ENCODE measurements at regions not wholly inside any gene's neighbourhood (a gene's known extent, or its start where the extent isn't known, plus 50 kb on each side); places are given as distances from the start of the nearest gene placed in this dataset.
"Not testable (repeated sequence)": the region's sequence is repeated elsewhere in the genome, so short reads cannot be mapped to it uniquely, and the experiment has no call there.

- Histone ChIP-seq H4K20me1 (ENCODE audit: insufficient read depth, low read length) (no peaks in the 10 kb centered on the region), H3K79me2 (ENCODE audit: insufficient read depth, low read length) (no peaks in the 10 kb centered on the region), H3K9me2 (ENCODE audit: low read depth, low read length) (no peaks in the 10 kb centered on the region), H3K4me1 (ENCODE audit: insufficient read depth, low read length, severe bottlenecking) (no peaks in the 10 kb centered on the region), H3K4me2 (ENCODE audit: low read length) (no peak overlapping the region), H3K9ac (ENCODE audit: low read length) (no peak overlapping the region), H3K27ac (ENCODE audit: low read depth, low read length, poor library complexity, severe bottlenecking) (no peak overlapping the region), H3K9me3 (ENCODE audit: low read length) (no peaks in the 10 kb centered on the region), H2AFZ (ENCODE audit: low read length) (no peak overlapping the region), H3K36me3 (ENCODE audit: insufficient read depth, low read length) (no peaks in the 10 kb centered on the region), H3K27me3 (ENCODE audit: insufficient read depth, low read length) (no peaks in the 10 kb centered on the region), H3K4me3 (ENCODE audit: low read depth, low read length, poor library complexity, severe bottlenecking) (no peak overlapping the region), H3F3A (ENCODE audit: insufficient read depth, low read length) (no peaks in the 10 kb centered on the region)
- TF ChIP-seq CTCF (IDR thresholded peaks at IDR 0.05; ENCODE audit: low read length) (no peak), EZH2 (IDR thresholded peaks at IDR 0.05; ENCODE audit: borderline replicate concordance, low read length) (no peak)
These were observed 181.9 kb upstream of the DTNA start for GRCh38 chr18:34528177-34528576.

- H3K4me1 ChIP-seq (ENCODE audit: insufficient read depth, low read length, severe bottlenecking), result no peaks in the 10 kb centered on the region
- TF ChIP-seq CTCF (IDR thresholded peaks at IDR 0.05; ENCODE audit: low read length), result no peak
- TF ChIP-seq EZH2 (IDR thresholded peaks at IDR 0.05; ENCODE audit: borderline replicate concordance, low read length), result no peak
- no peak overlapping the region for H3K4me2 ChIP-seq (ENCODE audit: low read length)
- H3K9me3 ChIP-seq (ENCODE audit: low read length), result no peaks in the 10 kb centered on the region
- H3K79me2 ChIP-seq (ENCODE audit: insufficient read depth, low read length), result no peaks in the 10 kb centered on the region
- H3K27me3 ChIP-seq (ENCODE audit: insufficient read depth, low read length), result no peaks in the 10 kb centered on the region
- H3K36me3 ChIP-seq (ENCODE audit: insufficient read depth, low read length), result no peaks in the 10 kb centered on the region
- H3K4me3 ChIP-seq (ENCODE audit: low read depth, low read length, poor library complexity, severe bottlenecking), result no peak overlapping the region
- no peak overlapping the region for H3K9ac ChIP-seq (ENCODE audit: low read length)
- no peak overlapping the region for H2AFZ ChIP-seq (ENCODE audit: low read length)
- H4K20me1 ChIP-seq (ENCODE audit: insufficient read depth, low read length), result no peaks in the 10 kb centered on the region
- no peak overlapping the region for H3K27ac ChIP-seq (ENCODE audit: low read depth, low read length, poor library complexity, severe bottlenecking)
- no peaks in the 10 kb centered on the region for H3K9me2 ChIP-seq (ENCODE audit: low read depth, low read length)
- no peaks in the 10 kb centered on the region for H3F3A ChIP-seq (ENCODE audit: insufficient read depth, low read length)
These were observed 180.5 kb upstream of the DTNA start for GRCh38 chr18:34529358-34530335.

- no peaks in the 10 kb centered on the region for H3K79me2 ChIP-seq (ENCODE audit: insufficient read depth, low read length)
- no peaks in the 10 kb centered on the region for H3K9me3 ChIP-seq (ENCODE audit: low read length)
- no peaks in the 10 kb centered on the region for H3K4me1 ChIP-seq (ENCODE audit: insufficient read depth, low read length, severe bottlenecking)
- no peak overlapping the region for H3K4me3 ChIP-seq (ENCODE audit: low read depth, low read length, poor library complexity, severe bottlenecking)
- H3K27ac ChIP-seq (ENCODE audit: low read depth, low read length, poor library complexity, severe bottlenecking), result no peak overlapping the region
- no peaks in the 10 kb centered on the region for H3K36me3 ChIP-seq (ENCODE audit: insufficient read depth, low read length)
- no peaks in the 10 kb centered on the region for H3K27me3 ChIP-seq (ENCODE audit: insufficient read depth, low read length)
- H3K9ac ChIP-seq (ENCODE audit: low read length), result no peak overlapping the region
- no peak overlapping the region for H3K4me2 ChIP-seq (ENCODE audit: low read length)
- no peaks in the 10 kb centered on the region for H3F3A ChIP-seq (ENCODE audit: insufficient read depth, low read length)
- TF ChIP-seq CTCF (IDR thresholded peaks at IDR 0.05; ENCODE audit: low read length), result no peak
- TF ChIP-seq EZH2 (IDR thresholded peaks at IDR 0.05; ENCODE audit: borderline replicate concordance, low read length), result no peak
- H3K9me2 ChIP-seq (ENCODE audit: low read depth, low read length), result no peaks in the 10 kb centered on the region; the same call in 1 of the 2 replicates
- no peaks in the 10 kb centered on the region for H4K20me1 ChIP-seq (ENCODE audit: insufficient read depth, low read length)
- H2AFZ ChIP-seq (ENCODE audit: low read length), result no peak overlapping the region
These were observed 179.0 kb upstream of the DTNA start for GRCh38 chr18:34531110-34531509.

- not testable (repeated sequence) for H3K27me3 ChIP-seq (ENCODE audit: insufficient read depth, low read length); H2AFZ ChIP-seq (ENCODE audit: low read length); H3K9me3 ChIP-seq (ENCODE audit: low read length); H3F3A ChIP-seq (ENCODE audit: insufficient read depth, low read length); H3K9me2 ChIP-seq (ENCODE audit: low read depth, low read length); H3K79me2 ChIP-seq (ENCODE audit: insufficient read depth, low read length); H3K9ac ChIP-seq (ENCODE audit: low read length); H3K36me3 ChIP-seq (ENCODE audit: insufficient read depth, low read length); H3K27ac ChIP-seq (ENCODE audit: low read depth, low read length, poor library complexity, severe bottlenecking); H3K4me2 ChIP-seq (ENCODE audit: low read length); H4K20me1 ChIP-seq (ENCODE audit: insufficient read depth, low read length); H3K4me1 ChIP-seq (ENCODE audit: insufficient read depth, low read length, severe bottlenecking); H3K4me3 ChIP-seq (ENCODE audit: low read depth, low read length, poor library complexity, severe bottlenecking)
These were observed 175.5 kb upstream of the DTNA start for GRCh38 chr18:34534642-34535041.
